MM.1S (cell line): ENCODE measurements at regions not wholly inside any gene's neighbourhood (a gene's known extent, or its start where the extent isn't known, plus 50 kb on each side); places are given as distances from the start of the nearest gene placed in this dataset.

Experiments
- DNase-seq: peaks from one replicate; pipeline ENCODE4 v3.0.0-alpha.2; 2015
- H2AFZ ChIP-seq: fragments of 300-600 bp; sonication (generic); 2 replicates; pipeline ENCODE4 v1.6.0; 2016; ENCODE audit warnings: antibody characterized with exemption, low read length
- H3F3A ChIP-seq: fragments of 300-600 bp; sonication (generic); 2 replicates; pipeline ENCODE4 v1.6.1; 2016; ENCODE audit warnings: mild to moderate bottlenecking, antibody characterized with exemption, low read length, moderate library complexity, mixed read lengths; ENCODE audit not compliant: insufficient read depth
- H3K27ac ChIP-seq: fragments of 300-600 bp; sonication (generic); 2 replicates; pipeline ENCODE4 v1.5.1; 2016; ENCODE audit warnings: mild to moderate bottlenecking, low read length
- H3K27me3 ChIP-seq: fragments of 300-600 bp; sonication (generic); replicated peaks from 2 replicates; pipeline ENCODE4 v1.6.0; 2016; ENCODE audit warnings: low read length; ENCODE audit not compliant: insufficient read depth
- H3K36me3 ChIP-seq: fragments of 300-600 bp; sonication (generic); replicated peaks from 2 replicates; pipeline ENCODE4 v1.6.1; 2016; ENCODE audit warnings: mild to moderate bottlenecking, low read length, mixed read lengths; ENCODE audit not compliant: insufficient read depth
- H3K4me1 ChIP-seq: fragments of 300-600 bp; sonication (generic); 2 replicates; pipeline ENCODE4 v1.6.1; 2016; ENCODE audit warnings: low read length, mixed read lengths
- H3K4me2 ChIP-seq: fragments of 300-600 bp; sonication (generic); 2 replicates; pipeline ENCODE4 v1.6.0; 2016; ENCODE audit warnings: low read depth, low read length
- H3K4me3 ChIP-seq: fragments of 300-600 bp; sonication (generic); 2 replicates; pipeline ENCODE4 v1.5.1; 2016; ENCODE audit warnings: low read length, mixed read lengths
- H3K79me2 ChIP-seq: fragments of 300-600 bp; sonication (generic); 2 replicates; pipeline ENCODE4 v1.6.1; 2016; ENCODE audit warnings: mixed run types, low read length, mixed read lengths
- H3K9ac ChIP-seq: fragments of 300-600 bp; sonication (generic); 2 replicates; pipeline ENCODE4 v1.6.1; 2016; ENCODE audit warnings: low read length, mixed read lengths
- H3K9me2 ChIP-seq: fragments of 300-600 bp; sonication (generic); replicated peaks from 2 replicates; pipeline ENCODE4 v1.6.1; 2016; ENCODE audit warnings: mild to moderate bottlenecking, low read length, mixed read lengths; ENCODE audit not compliant: insufficient read depth
- H3K9me3 ChIP-seq: fragments of 300-600 bp; sonication (generic); replicated peaks from 2 replicates; pipeline ENCODE4 v1.6.1; 2016; ENCODE audit warnings: mild to moderate bottlenecking, low read length, mixed read lengths; ENCODE audit not compliant: insufficient read depth
- H4K20me1 ChIP-seq: fragments of 300-600 bp; sonication (generic); 2 replicates; pipeline ENCODE4 v1.6.1; 2016; ENCODE audit warnings: mild to moderate bottlenecking, low read length, moderate library complexity, mixed read lengths; ENCODE audit not compliant: insufficient read depth
- CTCF ChIP-seq: fragments of 300-600 bp; sonication (generic); IDR thresholded peaks from 2 replicates; pipeline ENCODE4 v1.5.1; 2016; ENCODE audit warnings: antibody characterized with exemption, low read length, mixed read lengths
- EZH2 ChIP-seq: fragments of 300-600 bp; sonication (generic); optimal IDR thresholded peaks from 2 replicates; pipeline ENCODE3; 2017; ENCODE audit warnings: low read depth, mild to moderate bottlenecking, antibody characterized with exemption, low read length, mixed read lengths
- EZH2phosphoT487 ChIP-seq: fragments of 300-600 bp; sonication (generic); IDR thresholded peaks from 2 replicates; pipeline ENCODE4 v1.6.1; 2018; ENCODE audit warnings: antibody characterized with exemption, low read length

GRCh38 chr6:99181174-99181573 is 168.3 kb downstream of the FAXC start:
- H3K4me1 ChIP-seq, result no peaks in the 10 kb centered on the region
- no peaks in the 10 kb centered on the region for H3K9me2 ChIP-seq
- H3K27ac ChIP-seq, result no peak overlapping the region
- H3K4me3 ChIP-seq, result no peak overlapping the region
- DNase-seq, result no peak
- TF ChIP-seq EZH2phosphoT487, result no peak
- TF ChIP-seq EZH2, result no peak
- no peak for TF ChIP-seq CTCF
- no peaks in the 10 kb centered on the region for H4K20me1 ChIP-seq
- no peaks in the 10 kb centered on the region for H3K36me3 ChIP-seq
- H3K27me3 ChIP-seq, result no peaks in the 10 kb centered on the region
- no peaks in the 10 kb centered on the region for H3F3A ChIP-seq
- no peak overlapping the region for H2AFZ ChIP-seq
- no peaks in the 10 kb centered on the region for H3K9me3 ChIP-seq
- no peak overlapping the region for H3K9ac ChIP-seq
- H3K79me2 ChIP-seq, result no peaks in the 10 kb centered on the region
- no peak overlapping the region for H3K4me2 ChIP-seq

- Histone ChIP-seq H3K4me2 (no peak overlapping the region), H3K9me3 (no peaks in the 10 kb centered on the region), H3K4me3 (no peak overlapping the region), H2AFZ (no peak overlapping the region), H3F3A (no peaks in the 10 kb centered on the region), H3K4me1 (no peaks in the 10 kb centered on the region), H3K27ac (no peak overlapping the region), H3K9ac (no peak overlapping the region), H4K20me1 (no peaks in the 10 kb centered on the region), H3K79me2 (no peaks in the 10 kb centered on the region), H3K9me2 (no peaks in the 10 kb centered on the region), H3K27me3 (no peaks in the 10 kb centered on the region), H3K36me3 (no peaks in the 10 kb centered on the region)
- no peak for DNase-seq
- TF ChIP-seq CTCF (no peak), EZH2 (no peak), EZH2phosphoT487 (no peak)
Measured at GRCh38 chr6:99178168-99178567, 171.3 kb downstream of the FAXC start.

- Histone ChIP-seq H3K4me2 (no peak overlapping the region), H3K4me3 (no peak overlapping the region)
- TF ChIP-seq EZH2, result no peak
- TF ChIP-seq EZH2phosphoT487, result no peak
- TF ChIP-seq CTCF, result no peak
Measured at GRCh38 chr6:99177736-99178135, 171.7 kb downstream of the FAXC start.

More at GRCh38 chr6:99177736-99178135, 171.7 kb downstream of the FAXC start:
- no peak overlapping the region for H3K27ac ChIP-seq
- DNase-seq, result no peak
- H3K4me1 ChIP-seq, result no peaks in the 10 kb centered on the region
- no peaks in the 10 kb centered on the region for H3K9me3 ChIP-seq
- no peaks in the 10 kb centered on the region for H4K20me1 ChIP-seq
- no peaks in the 10 kb centered on the region for H3K79me2 ChIP-seq
- no peaks in the 10 kb centered on the region for H3K9me2 ChIP-seq
- no peaks in the 10 kb centered on the region for H3K36me3 ChIP-seq
- no peak overlapping the region for H2AFZ ChIP-seq
- no peak overlapping the region for H3K9ac ChIP-seq
- no peaks in the 10 kb centered on the region for H3F3A ChIP-seq
- no peaks in the 10 kb centered on the region for H3K27me3 ChIP-seq
